IMR-90 (cell line): ENCODE measurements at regions not wholly inside any gene's neighbourhood (a gene's known extent, or its start where the extent isn't known, plus 50 kb on each side); places are given as distances from the start of the nearest gene placed in this dataset.

Source experiments
- ATAC-seq: fragments of 200-7000 bp; cut with Tn5 transposase; 2 replicates; pipeline ENCODE4 v1.9.1; 2020; ENCODE audit warnings: low read depth, mild to moderate bottlenecking, moderate library complexity
- BruUV-seq: library from RNA; stranded (reverse); fragments of 400-500 nt; replicated peaks from 2 replicates; lab custom pipeline; 2021; lab: Mats Ljungman, UMichigan
- CTCF ChIA-PET: fragments of 300-600 bp; formaldehyde crosslinking; extraction: SDS; loops from one replicate; lab custom pipeline; 2021; ENCODE audit warnings: antibody characterized with exemption; lab: Yijun Ruan, JAX
- POLR2A ChIA-PET: fragments of 300-600 bp; sonication (Branson Sonifier 250); formaldehyde crosslinking; loops from one replicate; lab custom pipeline; 2022; ENCODE audit warnings: antibody characterized with exemption; ENCODE audit not compliant: unreplicated experiment; lab: Charles Lee
- DNase-seq: peaks from one replicate; pipeline ENCODE4 v3.0.0; 2013
- H2AFZ ChIP-seq: replicated peaks from 2 replicates; pipeline ENCODE3; 2013; ENCODE audit warnings: low read length, mild to moderate bottlenecking; ENCODE audit not compliant: poor library complexity
- H2AK5ac ChIP-seq: 2 replicates; pipeline ENCODE4 v1.6.1; 2013; ENCODE audit warnings: low read depth, low read length, inconsistent platforms
- H2AK9ac ChIP-seq: replicated peaks from 2 replicates; pipeline ENCODE3; 2013; ENCODE audit warnings: mild to moderate bottlenecking, low read depth, low read length, moderate library complexity; ENCODE audit not compliant: poor library complexity
- H2BK120ac ChIP-seq: 2 replicates; pipeline ENCODE4 v1.6.1; 2013; ENCODE audit warnings: low read depth, low read length, inconsistent platforms
- H2BK15ac ChIP-seq: 3 replicates; pipeline ENCODE4 v1.6.1; 2013; ENCODE audit warnings: low read depth, low read length, inconsistent platforms
- H2BK20ac ChIP-seq: 2 replicates; pipeline ENCODE4 v1.6.1; 2013; ENCODE audit warnings: low read depth, mild to moderate bottlenecking, inconsistent platforms, low read length, moderate library complexity
- H2BK5ac ChIP-seq: 2 replicates; pipeline ENCODE4 v1.6.1; 2013; ENCODE audit warnings: mild to moderate bottlenecking, low read depth, low read length, inconsistent platforms; ENCODE audit not compliant: poor library complexity, severe bottlenecking
- H3K14ac ChIP-seq: replicated peaks from 2 replicates; pipeline ENCODE4 v1.6.1; 2013; ENCODE audit warnings: low read depth, low read length, inconsistent platforms
- H3K18ac ChIP-seq: 2 replicates; pipeline ENCODE4 v1.6.1; 2013; ENCODE audit warnings: low read depth, low read length, control low read depth
- H3K23ac ChIP-seq: 2 replicates; pipeline ENCODE4 v1.6.1; 2013; ENCODE audit warnings: low read depth, low read length, inconsistent platforms
- H3K27ac ChIP-seq: 2 replicates; pipeline ENCODE4 v1.5.1; 2013; ENCODE audit warnings: mild to moderate bottlenecking, control low read depth, low read length; ENCODE audit not compliant: insufficient read depth
- H3K27me3 ChIP-seq: 2 replicates; pipeline ENCODE4 v1.6.1; 2013; ENCODE audit warnings: low read length; ENCODE audit not compliant: control insufficient read depth, insufficient read depth
- H3K36me3 ChIP-seq: 2 replicates; pipeline ENCODE4 v1.6.1; 2013; ENCODE audit warnings: low read length, mixed read lengths; ENCODE audit not compliant: control insufficient read depth, insufficient read depth
- H3K4ac ChIP-seq: 2 replicates; pipeline ENCODE4 v1.6.1; 2013; ENCODE audit warnings: low read depth, low read length, inconsistent platforms
- H3K4me1 ChIP-seq: 2 replicates; pipeline ENCODE4 v1.6.1; 2013; ENCODE audit warnings: low read length, mixed read lengths; ENCODE audit not compliant: control insufficient read depth, insufficient read depth
- H3K4me2 ChIP-seq: 2 replicates; pipeline ENCODE4 v1.6.1; 2013; ENCODE audit warnings: low read depth, mild to moderate bottlenecking, control low read depth, low read length, moderate library complexity
- H3K4me3 ChIP-seq: 2 replicates; pipeline ENCODE4 v1.5.1; 2013; ENCODE audit warnings: low read depth, mild to moderate bottlenecking, control low read depth, low read length, moderate library complexity; ENCODE audit not compliant: insufficient read depth
- H3K56ac ChIP-seq: 2 replicates; pipeline ENCODE4 v1.6.1; 2013; ENCODE audit warnings: low read length, inconsistent platforms; ENCODE audit not compliant: insufficient read depth; ENCODE audit errors: extremely low read depth
- H3K79me1 ChIP-seq, 2 experiments: 2 replicates each; pipeline ENCODE4 v1.6.1; 2013; ENCODE audit warnings: low read length in 2 of 2, inconsistent platforms in 1 of 2, low read depth in 1 of 2
- H3K9ac ChIP-seq: 2 replicates; pipeline ENCODE4 v1.6.1; 2013; ENCODE audit warnings: low read depth, low read length, control low read depth
- H3K9me1 ChIP-seq: 2 replicates; pipeline ENCODE4 v1.6.1; 2013; ENCODE audit warnings: low read length, inconsistent platforms; ENCODE audit not compliant: insufficient read depth
- H3K9me3 ChIP-seq: 2 replicates; pipeline ENCODE4 v1.6.1; 2013; ENCODE audit warnings: low read length; ENCODE audit not compliant: control insufficient read depth, insufficient read depth
- H4K20me1 ChIP-seq: 2 replicates; pipeline ENCODE4 v1.6.1; 2013; ENCODE audit warnings: low read length, inconsistent platforms; ENCODE audit not compliant: insufficient read depth
- H4K5ac ChIP-seq: 2 replicates; pipeline ENCODE4 v1.6.1; 2013; ENCODE audit warnings: mild to moderate bottlenecking, low read depth, low read length, control low read depth
- H4K8ac ChIP-seq, 2 experiments: 2 replicates each; pipeline ENCODE4 v1.6.1; 2013; ENCODE audit warnings: low read depth in 2 of 2, low read length in 2 of 2, control low read depth in 1 of 2, inconsistent platforms in 1 of 2
- H4K91ac ChIP-seq: 2 replicates; pipeline ENCODE4 v1.6.1; 2013; ENCODE audit warnings: low read depth, low read length, inconsistent platforms; ENCODE audit not compliant: insufficient read depth
- BHLHE40 ChIP-seq: fragments of 150-350 bp; IDR thresholded peaks from 2 replicates; pipeline ENCODE4 v1.6.1; 2016; ENCODE audit warnings: mild to moderate bottlenecking, low read depth, low read length
- CEBPB ChIP-seq: IDR thresholded peaks from 2 replicates; pipeline ENCODE4 v1.6.1; 2012; ENCODE audit warnings: low read depth, low read length, improper control_type of control experiment
- CHD1 ChIP-seq: IDR thresholded peaks from 2 replicates; pipeline ENCODE4 v1.6.1; 2012; ENCODE audit warnings: low read depth, low read length, improper control_type of control experiment
- FOS ChIP-seq: fragments of 150-350 bp; IDR thresholded peaks from 2 replicates; pipeline ENCODE4 v1.6.1; 2016; ENCODE audit warnings: low read depth, low read length
- MAFK ChIP-seq: IDR thresholded peaks from 2 replicates; pipeline ENCODE4 v1.6.1; 2012; ENCODE audit warnings: low read depth, low read length, improper control_type of control experiment
- MAZ ChIP-seq: IDR thresholded peaks from 2 replicates; pipeline ENCODE4 v1.6.1; 2012; ENCODE audit warnings: low read depth, mild to moderate bottlenecking, low read length, improper control_type of control experiment, moderate library complexity, borderline replicate concordance
- MXI1 ChIP-seq: IDR thresholded peaks from 2 replicates; pipeline ENCODE4 v1.6.1; 2012; ENCODE audit warnings: low read depth, mild to moderate bottlenecking, low read length, moderate library complexity, borderline replicate concordance
- NFE2L2 ChIP-seq: fragments of 150-350 bp; IDR thresholded peaks from 2 replicates; pipeline ENCODE4 v1.6.1; 2016; ENCODE audit warnings: low read depth, mild to moderate bottlenecking, low read length
- POLR2A ChIP-seq: IDR thresholded peaks from 2 replicates; pipeline ENCODE4 v1.6.1; 2012; ENCODE audit warnings: mild to moderate bottlenecking, low read depth, low read length
- RAD21 ChIP-seq: IDR thresholded peaks from 2 replicates; pipeline ENCODE4 v1.6.1; 2012; ENCODE audit warnings: low read length, improper control_type of control experiment
- RCOR1 ChIP-seq: IDR thresholded peaks from 2 replicates; pipeline ENCODE4 v1.6.1; 2012; ENCODE audit warnings: mild to moderate bottlenecking, low read length, improper control_type of control experiment; ENCODE audit not compliant: insufficient replicate concordance
- RFX5 ChIP-seq: IDR thresholded peaks from 2 replicates; pipeline ENCODE4 v1.8.0; 2012; ENCODE audit warnings: low read depth, mild to moderate bottlenecking, low read length, moderate library complexity
- SMC3 ChIP-seq: fragments of 150-350 bp; IDR thresholded peaks from 2 replicates; pipeline ENCODE4 v1.6.1; 2016; ENCODE audit warnings: low read depth, mild to moderate bottlenecking, antibody characterized with exemption, low read length, moderate library complexity
- WGBS, 2 experiments: methylation state at CpG; one replicate each; pipeline versions ENCODE4 v1.1.5 to v1.1.7; 2013; ENCODE audit warnings: missing lambda C conversion rate in 2 of 2; ENCODE audit not compliant: insufficient read length in 1 of 2; ENCODE audit errors: extremely low coverage in 2 of 2; 5-methylcytosine and 5-hydroxymethylcytosine counted together
- dilution Hi-C: fragments of 300-500 bp; cut with HindIII; formaldehyde crosslinking; loops from one replicate; pipeline ENCODE4 v1.14.3; 2018; ENCODE audit warnings: low sequenced_read_pairs; ENCODE audit not compliant: unreplicated experiment
- in situ Hi-C: fragments of 300-500 bp; cut with MboI; formaldehyde crosslinking; loops from 3 replicates; pipeline ENCODE4 v1.14.3; 2019; ENCODE audit warnings: low sequenced_read_pairs, inconsistent platforms, mixed read lengths
- intact Hi-C: fragments of 100-400 bp; cut with micrococcal nuclease; formaldehyde crosslinking; loops from 2 replicates; pipeline ENCODE4 v1.10.0; 2022
- TF ChIP-seq, protein P1 (sequence below): conservative IDR thresholded peaks from 2 replicates; pipeline ENCODE4 v1.5.1; 2012; ENCODE audit warnings: mild to moderate bottlenecking, low read depth, low read length, improper control_type of control experiment
- TF ChIP-seq, protein P2 (sequence below): fragments of 150-350 bp; IDR thresholded peaks from 2 replicates; pipeline ENCODE4 v1.6.1; 2017; ENCODE audit warnings: mild to moderate bottlenecking, antibody characterized with exemption, low read length, low read depth
- TF ChIP-seq, protein P3 (sequence below): fragments of 150-350 bp; IDR thresholded peaks from 2 replicates; pipeline ENCODE4 v1.6.1; 2016; ENCODE audit warnings: low read depth, mild to moderate bottlenecking, low read length, moderate library complexity, borderline replicate concordance

DNA sequence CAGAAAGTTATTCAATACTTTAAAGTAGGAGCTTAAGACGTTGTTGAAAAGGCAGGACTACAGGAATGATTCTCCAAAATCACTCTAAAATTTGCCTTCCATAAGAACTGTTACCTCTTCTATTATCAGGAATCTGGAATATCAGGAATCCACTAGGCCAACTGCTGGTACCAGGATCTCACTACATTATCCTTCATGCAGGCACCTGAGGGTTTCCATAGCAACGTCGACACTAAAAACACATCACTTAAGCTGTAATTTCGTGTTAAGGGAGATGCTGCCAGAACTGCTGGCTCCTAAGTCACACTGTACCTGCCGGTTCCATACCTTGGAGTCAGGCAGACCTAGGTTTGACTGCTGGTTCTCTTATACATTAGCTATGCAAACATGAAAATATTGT is 139.7 kb upstream of the C1orf87 start:
- Histone ChIP-seq H3K79me1 (no peaks in the 10 kb centered on the region), H3K9ac (no peak overlapping the region), H3K56ac (no peak overlapping the region), H3K4me3 (no peak overlapping the region), H3K27ac (no peak overlapping the region), H3K9me3 (no peaks in the 10 kb centered on the region), H2BK120ac (no peak overlapping the region), H2AK9ac (no peak overlapping the region), H4K91ac (no peak overlapping the region), H3K27me3 (no peaks in the 10 kb centered on the region), H3K14ac (no peak overlapping the region), H2AK5ac (no peak overlapping the region), H2BK20ac (no peak overlapping the region), H3K36me3 (no peaks in the 10 kb centered on the region), H2AFZ (no peak overlapping the region), H4K8ac (no peak overlapping the region), H4K20me1 (no peaks in the 10 kb centered on the region), H2BK5ac (no peak overlapping the region), H3K9me1 (no peaks in the 10 kb centered on the region), H3K4ac (no peak overlapping the region), H3K18ac (no peak overlapping the region), H3K4me1 (no peaks in the 10 kb centered on the region), H3K23ac (no peak overlapping the region), H3K4me2 (no peak overlapping the region), H4K5ac (no peak overlapping the region), H2BK15ac (no peak overlapping the region)
- no peak for ATAC-seq
- BruUV-seq: no TSS peak
- dilution Hi-C loops (no loop called here), in situ Hi-C loops (no loop called here), intact Hi-C loops (no loop called here)
- ChIA-PET CTCF (no interaction called here), POLR2A (no interaction called here)
- no CpG with 5 or more reads among the region's 5 CpGs for WGBS, 2 experiments
- TF ChIP-seq CHD1 (no peak), RFX5 (no peak), RAD21 (no peak), POLR2A (no peak), RCOR1 (no peak), SMC3 (no peak), BHLHE40 (no peak), FOS (no peak), MXI1 (no peak), MAFK (no peak), NFE2L2 (no peak), MAZ (no peak), CEBPB (no peak)
- TF ChIP-seq, protein P1, sequence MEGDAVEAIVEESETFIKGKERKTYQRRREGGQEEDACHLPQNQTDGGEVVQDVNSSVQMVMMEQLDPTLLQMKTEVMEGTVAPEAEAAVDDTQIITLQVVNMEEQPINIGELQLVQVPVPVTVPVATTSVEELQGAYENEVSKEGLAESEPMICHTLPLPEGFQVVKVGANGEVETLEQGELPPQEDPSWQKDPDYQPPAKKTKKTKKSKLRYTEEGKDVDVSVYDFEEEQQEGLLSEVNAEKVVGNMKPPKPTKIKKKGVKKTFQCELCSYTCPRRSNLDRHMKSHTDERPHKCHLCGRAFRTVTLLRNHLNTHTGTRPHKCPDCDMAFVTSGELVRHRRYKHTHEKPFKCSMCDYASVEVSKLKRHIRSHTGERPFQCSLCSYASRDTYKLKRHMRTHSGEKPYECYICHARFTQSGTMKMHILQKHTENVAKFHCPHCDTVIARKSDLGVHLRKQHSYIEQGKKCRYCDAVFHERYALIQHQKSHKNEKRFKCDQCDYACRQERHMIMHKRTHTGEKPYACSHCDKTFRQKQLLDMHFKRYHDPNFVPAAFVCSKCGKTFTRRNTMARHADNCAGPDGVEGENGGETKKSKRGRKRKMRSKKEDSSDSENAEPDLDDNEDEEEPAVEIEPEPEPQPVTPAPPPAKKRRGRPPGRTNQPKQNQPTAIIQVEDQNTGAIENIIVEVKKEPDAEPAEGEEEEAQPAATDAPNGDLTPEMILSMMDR: no peak
- TF ChIP-seq, protein P2, sequence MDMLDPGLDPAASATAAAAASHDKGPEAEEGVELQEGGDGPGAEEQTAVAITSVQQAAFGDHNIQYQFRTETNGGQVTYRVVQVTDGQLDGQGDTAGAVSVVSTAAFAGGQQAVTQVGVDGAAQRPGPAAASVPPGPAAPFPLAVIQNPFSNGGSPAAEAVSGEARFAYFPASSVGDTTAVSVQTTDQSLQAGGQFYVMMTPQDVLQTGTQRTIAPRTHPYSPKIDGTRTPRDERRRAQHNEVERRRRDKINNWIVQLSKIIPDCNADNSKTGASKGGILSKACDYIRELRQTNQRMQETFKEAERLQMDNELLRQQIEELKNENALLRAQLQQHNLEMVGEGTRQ: no peak
- TF ChIP-seq, protein P3, sequence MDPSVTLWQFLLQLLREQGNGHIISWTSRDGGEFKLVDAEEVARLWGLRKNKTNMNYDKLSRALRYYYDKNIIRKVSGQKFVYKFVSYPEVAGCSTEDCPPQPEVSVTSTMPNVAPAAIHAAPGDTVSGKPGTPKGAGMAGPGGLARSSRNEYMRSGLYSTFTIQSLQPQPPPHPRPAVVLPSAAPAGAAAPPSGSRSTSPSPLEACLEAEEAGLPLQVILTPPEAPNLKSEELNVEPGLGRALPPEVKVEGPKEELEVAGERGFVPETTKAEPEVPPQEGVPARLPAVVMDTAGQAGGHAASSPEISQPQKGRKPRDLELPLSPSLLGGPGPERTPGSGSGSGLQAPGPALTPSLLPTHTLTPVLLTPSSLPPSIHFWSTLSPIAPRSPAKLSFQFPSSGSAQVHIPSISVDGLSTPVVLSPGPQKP: no peak
- DNase-seq: no peak
